ENCODE measurements at regions not wholly inside any gene's neighbourhood (a gene's known extent, or its start where the extent isn't known, plus 50 kb on each side); places are given as distances from the start of the nearest gene placed in this dataset.

DNA sequence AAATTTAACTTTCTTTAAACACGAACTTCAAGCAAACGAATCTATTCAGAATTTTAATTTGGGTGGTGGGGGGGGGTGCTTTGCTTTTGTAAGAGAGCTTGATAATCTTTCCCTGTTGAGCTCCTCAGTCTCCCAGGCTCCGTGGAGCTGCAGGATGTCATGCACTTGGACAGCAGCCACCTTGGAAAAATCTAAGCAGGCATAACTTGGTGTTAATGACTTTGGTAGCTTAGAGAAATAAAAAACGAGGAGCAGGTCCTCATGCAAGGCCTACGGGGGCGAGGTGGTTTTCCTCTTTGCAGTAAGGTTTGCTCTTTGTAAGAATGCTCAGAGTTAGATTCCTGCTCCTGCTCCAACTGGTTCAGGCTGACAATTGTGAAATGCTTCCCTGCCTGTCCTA lies 102.3 kb downstream of the EDN1 start:
- Histone ChIP-seq H3K9me3 (no peaks in the 10 kb centered on the region), H3K4me1 (no peaks in the 10 kb centered on the region), H3K4me3 (no peak overlapping the region), H3K36me3 (no peaks in the 10 kb centered on the region), H3K27ac (no peak overlapping the region), H3K9ac (ENCODE audit: low read depth in 2 of 2, low read length in 2 of 2) (no peak overlapping the region), H3K27me3 (no peaks in the 10 kb centered on the region)
- TF ChIP-seq, protein P1, sequence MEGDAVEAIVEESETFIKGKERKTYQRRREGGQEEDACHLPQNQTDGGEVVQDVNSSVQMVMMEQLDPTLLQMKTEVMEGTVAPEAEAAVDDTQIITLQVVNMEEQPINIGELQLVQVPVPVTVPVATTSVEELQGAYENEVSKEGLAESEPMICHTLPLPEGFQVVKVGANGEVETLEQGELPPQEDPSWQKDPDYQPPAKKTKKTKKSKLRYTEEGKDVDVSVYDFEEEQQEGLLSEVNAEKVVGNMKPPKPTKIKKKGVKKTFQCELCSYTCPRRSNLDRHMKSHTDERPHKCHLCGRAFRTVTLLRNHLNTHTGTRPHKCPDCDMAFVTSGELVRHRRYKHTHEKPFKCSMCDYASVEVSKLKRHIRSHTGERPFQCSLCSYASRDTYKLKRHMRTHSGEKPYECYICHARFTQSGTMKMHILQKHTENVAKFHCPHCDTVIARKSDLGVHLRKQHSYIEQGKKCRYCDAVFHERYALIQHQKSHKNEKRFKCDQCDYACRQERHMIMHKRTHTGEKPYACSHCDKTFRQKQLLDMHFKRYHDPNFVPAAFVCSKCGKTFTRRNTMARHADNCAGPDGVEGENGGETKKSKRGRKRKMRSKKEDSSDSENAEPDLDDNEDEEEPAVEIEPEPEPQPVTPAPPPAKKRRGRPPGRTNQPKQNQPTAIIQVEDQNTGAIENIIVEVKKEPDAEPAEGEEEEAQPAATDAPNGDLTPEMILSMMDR (IDR thresholded peaks at IDR 0.05): no peak
- intact Hi-C loops (cut with DNase I): no loop called here
- no peak for DNase-seq

DNA sequence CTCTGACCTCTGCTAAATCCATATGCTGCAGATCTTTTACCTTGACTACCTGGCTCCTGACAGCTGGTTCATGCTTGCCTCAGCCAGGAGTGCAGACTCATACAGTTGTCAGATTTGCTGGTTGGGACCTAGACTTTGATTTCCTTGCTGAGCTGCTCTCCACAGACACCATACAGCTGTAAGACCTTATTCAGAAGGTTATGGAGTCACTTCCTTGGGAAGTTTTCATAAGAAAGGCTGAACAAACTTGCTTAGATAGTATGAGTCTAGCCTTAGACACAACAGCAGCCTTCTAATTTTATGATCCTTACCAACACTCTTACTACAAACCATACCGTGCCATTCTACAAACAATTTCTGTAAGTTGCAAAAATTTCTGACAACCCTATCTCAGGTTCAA lies 102.9 kb downstream of the EDN1 start:
- Histone ChIP-seq H3K27me3 (no peaks in the 10 kb centered on the region), H3K4me3 (no peak overlapping the region), H3K9ac (ENCODE audit: low read depth in 2 of 2, low read length in 2 of 2) (no peak overlapping the region), H3K9me3 (no peaks in the 10 kb centered on the region), H3K4me1 (no peaks in the 10 kb centered on the region), H3K27ac (no peak overlapping the region), H3K36me3 (no peaks in the 10 kb centered on the region)
- intact Hi-C loops (cut with DNase I): no loop called here
- TF ChIP-seq, protein P1 (IDR thresholded peaks at IDR 0.05): no peak
- DNase-seq: no peak

DNA sequence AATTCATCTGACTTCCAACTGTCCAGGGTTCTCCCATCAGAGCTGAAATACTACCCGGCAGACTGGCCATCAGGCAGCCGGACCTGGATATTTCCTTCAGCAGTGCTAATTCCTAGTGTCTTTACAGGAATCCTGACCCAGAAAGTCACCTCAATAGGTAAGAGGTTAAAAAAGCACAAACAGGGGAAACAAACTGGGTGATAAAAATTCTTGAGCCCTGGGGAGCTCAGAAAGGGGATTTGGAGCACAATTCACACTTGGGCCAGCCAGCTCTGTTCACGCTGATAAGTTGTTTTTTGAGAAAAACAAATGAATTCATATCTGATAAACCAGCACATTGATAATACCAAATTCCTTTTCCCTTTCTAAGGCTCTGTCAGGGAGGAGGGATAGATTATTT lies 104.0 kb downstream of the EDN1 start:
- TF ChIP-seq, protein P1 (IDR thresholded peaks at IDR 0.05): no peak

DNA sequence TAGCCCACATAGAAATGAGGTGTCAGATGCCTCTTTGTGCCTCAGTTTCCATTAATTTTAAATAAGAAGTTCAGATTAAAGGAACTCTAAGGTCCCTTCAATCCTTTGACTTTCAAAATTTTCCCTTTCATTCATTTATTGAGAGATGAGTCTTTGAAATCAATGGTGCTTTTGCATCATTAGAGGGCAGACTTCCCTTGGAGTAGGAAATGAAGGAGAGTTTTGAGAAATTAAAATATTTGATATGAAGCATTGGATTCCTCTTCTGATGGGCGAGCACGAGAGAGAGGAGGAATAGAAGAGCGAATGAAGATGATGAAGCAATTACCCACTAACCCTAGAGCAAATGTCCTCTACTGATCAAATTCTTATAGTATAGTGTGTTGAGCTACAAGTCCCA lies 105.7 kb downstream of the EDN1 start:
- H3K27ac ChIP-seq: no peak overlapping the region
- no peaks in the 10 kb centered on the region for H3K9me3 ChIP-seq
- no peak overlapping the region for H3K4me3 ChIP-seq
- H3K9ac ChIP-seq (ENCODE audit: low read depth in 2 of 2, low read length in 2 of 2): no peak overlapping the region
- H3K36me3 ChIP-seq: no peaks in the 10 kb centered on the region
- intact Hi-C loops (cut with DNase I): no loop called here
- DNase-seq: no peak
- TF ChIP-seq, protein P1 (IDR thresholded peaks at IDR 0.05): no peak
- no peaks in the 10 kb centered on the region for H3K4me1 ChIP-seq
- H3K27me3 ChIP-seq: no peaks in the 10 kb centered on the region

More for the DNA sequence above, 104.0 kb downstream of the EDN1 start:
- Histone ChIP-seq H3K27me3 (no peaks in the 10 kb centered on the region), H3K27ac (no peak overlapping the region), H3K4me3 (no peak overlapping the region), H3K36me3 (no peaks in the 10 kb centered on the region), H3K9me3 (no peaks in the 10 kb centered on the region), H3K4me1 (no peaks in the 10 kb centered on the region), H3K9ac (ENCODE audit: low read depth in 2 of 2, low read length in 2 of 2) (no peak overlapping the region)
- intact Hi-C loops (cut with DNase I): no loop called here
- no peak for DNase-seq

DNA sequence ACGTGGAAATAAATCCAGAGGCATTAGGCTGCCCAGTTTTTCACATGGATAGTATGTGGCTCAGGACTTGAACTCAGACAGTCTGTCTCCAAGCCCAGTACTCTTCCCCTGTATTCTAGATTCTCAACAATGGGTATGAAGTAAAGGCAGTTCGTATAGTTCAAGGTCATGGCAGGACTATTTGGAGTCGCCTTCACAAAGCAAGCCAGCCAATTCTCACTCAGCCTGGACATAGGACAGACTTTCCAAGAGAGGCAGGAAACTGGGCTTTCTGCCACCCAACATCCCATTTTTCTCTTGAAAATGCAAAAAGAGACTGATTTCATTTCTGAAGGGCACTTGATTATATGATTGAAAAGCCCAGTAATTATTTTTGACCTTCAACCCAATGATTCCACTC lies 111.0 kb downstream of the EDN1 start:
- no peak overlapping the region for H3K9ac ChIP-seq (ENCODE audit: low read depth in 2 of 2, low read length in 2 of 2)
- H3K27ac ChIP-seq: no peak overlapping the region
- no peaks in the 10 kb centered on the region for H3K27me3 ChIP-seq
- no peaks in the 10 kb centered on the region for H3K9me3 ChIP-seq
- H3K4me1 ChIP-seq: no peaks in the 10 kb centered on the region
- no peak for DNase-seq
- no peak overlapping the region for H3K4me3 ChIP-seq
- TF ChIP-seq, protein P1 (IDR thresholded peaks at IDR 0.05): no peak
- intact Hi-C loops (cut with DNase I): no loop called here
- H3K36me3 ChIP-seq: no peaks in the 10 kb centered on the region
